GM12878 (cell line): ENCODE measurements at regions not wholly inside any gene's neighbourhood (a gene's known extent, or its start where the extent isn't known, plus 50 kb on each side); places are given as distances from the start of the nearest gene placed in this dataset.

Experiments used
- ATAC-seq: fragments of 200-7000 bp; cut with Tn5 transposase; 3 replicates; pipeline ENCODE4 v1.9.1; 2020; ENCODE audit warnings: mild to moderate bottlenecking, moderate library complexity
- BruUV-seq: library from RNA; stranded (reverse); fragments of 400-500 nt; replicated peaks from 2 replicates; lab custom pipeline; 2021; lab: Mats Ljungman, UMichigan
- CTCF ChIA-PET: fragments of 300-600 bp; sonication (Branson Sonifier 250); formaldehyde crosslinking; extraction: SDS; loops from one replicate; lab custom pipeline; 2021; ENCODE audit warnings: inconsistent platforms; lab: Yijun Ruan, JAX
- POLR2A ChIA-PET: fragments of 350-600 bp; formaldehyde crosslinking; extraction: SDS; loops from one replicate; lab custom pipeline; 2021; ENCODE audit warnings: inconsistent platforms; lab: Charles Lee
- RAD21 ChIA-PET: fragments of 300-600 bp; sonication (Branson Sonifier 250); formaldehyde crosslinking; loops from one replicate; lab custom pipeline; 2023; ENCODE audit warnings: antibody characterized with exemption; ENCODE audit not compliant: unreplicated experiment; lab: Charles Lee
- SMC1A ChIA-PET: fragments of 300-600 bp; sonication (Branson Sonifier 250); formaldehyde crosslinking; loops from one replicate; lab custom pipeline; 2023; ENCODE audit not compliant: unreplicated experiment, uncharacterized antibody; lab: Charles Lee
- DNase-seq: peaks from one replicate; pipeline ENCODE4 v3.0.0-alpha.2; 2011; ENCODE audit warnings: low read depth, low spot score
- FAIRE-seq: peaks from 3 replicates; lab custom pipeline; 2011; peaks lifted over from hg19 to GRCh38; lab: Jason Lieb, UNC
- H2AFZ ChIP-seq: 2 replicates; pipeline ENCODE4 v1.6.0; 2011; ENCODE audit warnings: low read depth, low read length, control low read depth; ENCODE audit not compliant: control insufficient read depth
- H3K27ac ChIP-seq: 2 replicates; pipeline ENCODE4 v1.5.1; 2011; ENCODE audit warnings: control low read depth; ENCODE audit not compliant: control insufficient read depth, insufficient read depth
- H3K27me3 ChIP-seq, 2 experiments: replicated peaks in 1 of 2; 2 replicates each; pipeline versions ENCODE4 v1.6.0 to v1.6.1; 2011; ENCODE audit warnings: low read length in 1 of 2; ENCODE audit not compliant: control insufficient read depth in 2 of 2, insufficient read depth in 2 of 2
- H3K36me3 ChIP-seq, 2 experiments: 2 replicates each; pipeline ENCODE4 v1.5.1; 2011; ENCODE audit warnings: low read length in 1 of 2; ENCODE audit not compliant: control insufficient read depth in 2 of 2, insufficient read depth in 2 of 2
- H3K4me1 ChIP-seq: 2 replicates; pipeline ENCODE4 v1.6.1; 2011; ENCODE audit warnings: mild to moderate bottlenecking, low read length, moderate library complexity, mixed read lengths; ENCODE audit not compliant: control insufficient read depth, insufficient read depth
- H3K4me2 ChIP-seq: 2 replicates; pipeline ENCODE4 v1.6.0; 2011; ENCODE audit warnings: control low read depth; ENCODE audit not compliant: control insufficient read depth, insufficient read depth
- H3K4me3 ChIP-seq: fragments of 200-600 bp; sonication (generic); 2 replicates; pipeline ENCODE4 v1.5.1; 2016
- H3K79me2 ChIP-seq: 2 replicates; pipeline ENCODE4 v1.6.0; 2011; ENCODE audit warnings: low read length; ENCODE audit not compliant: control insufficient read depth, insufficient read depth
- H3K9ac ChIP-seq: 2 replicates; pipeline ENCODE4 v1.8.0; 2011; ENCODE audit warnings: low read length, control low read depth, mixed read lengths; ENCODE audit not compliant: control insufficient read depth, insufficient read depth
- H3K9me3 ChIP-seq: replicated peaks from 3 replicates; pipeline ENCODE4 v1.5.1; 2011; ENCODE audit warnings: mild to moderate bottlenecking, low read length; ENCODE audit not compliant: control insufficient read depth, insufficient read depth
- H4K20me1 ChIP-seq: 2 replicates; pipeline ENCODE4 v1.6.0; 2011; ENCODE audit not compliant: control insufficient read depth, insufficient read depth
- ASH2L ChIP-seq: fragments of 300-600, 200-600 bp; sonication (generic); IDR thresholded peaks from 2 replicates; pipeline ENCODE4 v1.6.1; 2017; ENCODE audit warnings: low read depth, mild to moderate bottlenecking, borderline replicate concordance
- BRCA1 ChIP-seq: IDR thresholded peaks from 2 replicates; pipeline ENCODE4 v1.6.1; 2011; ENCODE audit warnings: low read depth, low read length, improper control_type of control experiment
- CBX3 ChIP-seq: fragments of 200-600 bp; sonication (generic); IDR thresholded peaks from 2 replicates; pipeline ENCODE4 v1.6.1; 2016; ENCODE audit warnings: low read depth, borderline replicate concordance
- CBX5 ChIP-seq: sonication (generic); IDR thresholded peaks from 2 replicates; pipeline ENCODE4 v1.6.1; 2016; ENCODE audit warnings: low read depth, moderate library complexity, mild to moderate bottlenecking, inconsistent platforms
- CREB1 ChIP-seq: IDR thresholded peaks from 2 replicates; pipeline ENCODE4 v1.6.1; 2012; ENCODE audit warnings: low read depth, mild to moderate bottlenecking, inconsistent platforms
- ELK1 ChIP-seq: IDR thresholded peaks from 2 replicates; pipeline ENCODE4 v1.6.1; 2012; ENCODE audit warnings: low read depth, low read length, improper control_type of control experiment
- IRF3 ChIP-seq: fragments of 450-650 bp; IDR thresholded peaks from 2 replicates; pipeline ENCODE4 v1.6.1; 2014; ENCODE audit warnings: mild to moderate bottlenecking
- JUNB ChIP-seq: IDR thresholded peaks from 2 replicates; pipeline ENCODE4 v1.6.1; 2016; ENCODE audit warnings: antibody characterized with exemption, mild to moderate bottlenecking
- MAX ChIP-seq: IDR thresholded peaks from 2 replicates; pipeline ENCODE4 v1.6.1; 2012; ENCODE audit warnings: low read depth, low read length, improper control_type of control experiment
- MYC ChIP-seq: IDR thresholded peaks from 2 replicates; pipeline ENCODE4 v1.6.1; 2011; ENCODE audit warnings: mild to moderate bottlenecking, low read length, moderate library complexity, inconsistent platforms; ENCODE audit not compliant: insufficient read depth, insufficient replicate concordance, insufficient read length, severe bottlenecking
- NR2C1 ChIP-seq: fragments of 450-650 bp; IDR thresholded peaks from 2 replicates; pipeline ENCODE4 v1.6.1; 2017; ENCODE audit warnings: antibody characterized with exemption, mild to moderate bottlenecking, moderate library complexity
- PML ChIP-seq: IDR thresholded peaks from 2 replicates; pipeline ENCODE4 v1.6.1; 2012; ENCODE audit warnings: low read length, inconsistent platforms
- SP1 ChIP-seq: IDR thresholded peaks from one replicate; pipeline ENCODE4 v1.6.1; 2011; ENCODE audit warnings: low read depth, low read length
- STAT3 ChIP-seq: IDR thresholded peaks from 2 replicates; pipeline ENCODE4 v1.6.1; 2011; ENCODE audit warnings: low read depth, low read length, improper control_type of control experiment
- SUPT20H ChIP-seq: IDR thresholded peaks from 2 replicates; pipeline ENCODE4 v1.6.1; 2011; ENCODE audit warnings: low read depth, mild to moderate bottlenecking, low read length, moderate library complexity, borderline replicate concordance; ENCODE audit not compliant: control insufficient read depth
- ZBED1 ChIP-seq: IDR thresholded peaks from 2 replicates; pipeline ENCODE4 v1.6.1; 2016; ENCODE audit warnings: borderline replicate concordance
- ZNF274 ChIP-seq: IDR thresholded peaks from one replicate; pipeline ENCODE4 v1.8.0; 2011; ENCODE audit not compliant: insufficient read length, insufficient read depth
- ZNF687 ChIP-seq: fragments of 450-650 bp; IDR thresholded peaks from 2 replicates; pipeline ENCODE4 v1.6.1; 2017; ENCODE audit warnings: mild to moderate bottlenecking, moderate library complexity
- WGBS: methylation state at CpG from one replicate; pipeline ENCODE4 v1.1.6; 2016; ENCODE audit warnings: low lambda C conversion rate; ENCODE audit not compliant: insufficient replicate concordance, insufficient coverage; ENCODE audit errors: missing lambda C conversion rate; 5-methylcytosine and 5-hydroxymethylcytosine counted together
- in situ Hi-C: fragments of 300-500 bp; cut with MboI; formaldehyde crosslinking; loops from 9 replicates; pipeline ENCODE4 v1.14.3; 2018; ENCODE audit warnings: mixed read lengths
- intact Hi-C: fragments of 100-400 bp; cut with micrococcal nuclease; formaldehyde crosslinking; loops from one replicate; pipeline ENCODE4 v1.14.2; 2022; ENCODE audit not compliant: unreplicated experiment

GRCh38 chr4:3637326-3638016 is 105.2 kb upstream of the LRPAP1 start:
- FAIRE-seq, result no peak
- ChIA-PET CTCF (no interaction called here), SMC1A (no interaction called here), POLR2A (no interaction called here), RAD21 (no interaction called here)
- Histone ChIP-seq H3K79me2 (no peaks in the 10 kb centered on the region), H3K4me1 (no peaks in the 10 kb centered on the region), H3K4me2 (no peak overlapping the region), H2AFZ (no peak overlapping the region), H4K20me1 (no peaks in the 10 kb centered on the region), H3K4me3 (no peak overlapping the region), H3K27me3 (no peaks in the 10 kb centered on the region; a peak in 1 of 4 replicates), H3K9ac (no peak overlapping the region), H3K27ac (no peak overlapping the region), H3K36me3 (no peaks in the 10 kb centered on the region), H3K9me3 (no peaks in the 10 kb centered on the region)
- in situ Hi-C loops (no loop called here), intact Hi-C loops (no loop called here)
- no TSS peak for BruUV-seq
- no peak for DNase-seq
- no peak for ATAC-seq
- WGBS, result 50% methylated on average over 19 of the region's 19 CpGs
- TF ChIP-seq CBX3 (no peak), ELK1 (no peak), CREB1 (no peak), JUNB (no peak), SUPT20H (no peak), STAT3 (no peak), ZNF687 (no peak), NR2C1 (no peak), ASH2L (no peak), CBX5 (no peak), BRCA1 (no peak), ZBED1 (no peak), MAX (no peak), SP1 (no peak), IRF3 (no peak), MYC (no peak), PML (no peak), ZNF274 (no peak)
